ENCODE measurements at regions not wholly inside any gene's neighbourhood (a gene's known extent, or its start where the extent isn't known, plus 50 kb on each side); places are given as distances from the start of the nearest gene placed in this dataset.
"Not testable (repeated sequence)": the region's sequence is repeated elsewhere in the genome, so short reads cannot be mapped to it uniquely, and the experiment has no call there.

- H3K4me3 Mint-ChIP-seq; H3K9me3 Mint-ChIP-seq; H3K36me3 ChIP-seq (replicated peaks in 1 of 2; ENCODE audit: control insufficient read depth in 1 of 2, insufficient read depth in 2 of 2, low read length in 2 of 2); H3K9ac ChIP-seq (ENCODE audit: insufficient read depth, low read length, poor library complexity, severe bottlenecking); H3K27me3 ChIP-seq (ENCODE audit: control insufficient read depth in 2 of 2, insufficient read depth in 2 of 2, low read length in 2 of 2); intact Hi-C loops (cut with micrococcal nuclease); H3K27ac Mint-ChIP-seq; H4K20me1 ChIP-seq (ENCODE audit: insufficient read depth, low read length); DNase-seq; H2AFZ ChIP-seq (ENCODE audit: insufficient read depth, low read depth, low read length, poor library complexity, severe bottlenecking); H3K4me2 ChIP-seq (replicated peaks; ENCODE audit: extremely low read depth, low read length, poor library complexity, severe bottlenecking); H3K79me2 ChIP-seq (ENCODE audit: insufficient read depth, low read length); H3K4me1 ChIP-seq (ENCODE audit: control insufficient read depth in 1 of 2, insufficient read depth in 2 of 2, low read length in 2 of 2); H3K4me1 Mint-ChIP-seq; H3K36me3 Mint-ChIP-seq; H3K27me3 Mint-ChIP-seq (ENCODE audit: low read depth in 3 of 3); H3K27ac ChIP-seq (ENCODE audit: low read depth in 1 of 2, low read length in 2 of 2); H3K4me3 ChIP-seq (replicated peaks in 1 of 3; ENCODE audit: low read depth in 2 of 3, low read length in 3 of 3); H3K9me3 ChIP-seq (replicated peaks in 1 of 2; ENCODE audit: control insufficient read depth in 1 of 2, insufficient read depth in 1 of 2, low read length in 2 of 2): not testable (repeated sequence)
- 89% methylated on average over 3 of the region's 12 CpGs for WGBS (ENCODE audit: insufficient coverage)
These were observed 943.7 kb downstream of the SPATA31A6 start for GRCh38 chr9:43127026-43127775.

GRCh38 chr9:43127949-43128348 is 944.5 kb downstream of the SPATA31A6 start:
- H3K36me3 ChIP-seq (replicated peaks in 1 of 2; ENCODE audit: control insufficient read depth in 1 of 2, insufficient read depth in 2 of 2, low read length in 2 of 2); H3K27ac Mint-ChIP-seq; H3K4me2 ChIP-seq (replicated peaks; ENCODE audit: extremely low read depth, low read length, poor library complexity, severe bottlenecking); intact Hi-C loops (cut with micrococcal nuclease); H3K9me3 Mint-ChIP-seq; H3K27me3 ChIP-seq (ENCODE audit: control insufficient read depth in 2 of 2, insufficient read depth in 2 of 2, low read length in 2 of 2); H3K36me3 Mint-ChIP-seq; H3K27ac ChIP-seq (ENCODE audit: low read depth in 1 of 2, low read length in 2 of 2); H3K79me2 ChIP-seq (ENCODE audit: insufficient read depth, low read length); DNase-seq; H3K4me1 ChIP-seq (ENCODE audit: control insufficient read depth in 1 of 2, insufficient read depth in 2 of 2, low read length in 2 of 2); H3K27me3 Mint-ChIP-seq (ENCODE audit: low read depth in 3 of 3); H3K4me1 Mint-ChIP-seq; H2AFZ ChIP-seq (ENCODE audit: insufficient read depth, low read depth, low read length, poor library complexity, severe bottlenecking); H3K9ac ChIP-seq (ENCODE audit: insufficient read depth, low read length, poor library complexity, severe bottlenecking); H3K4me3 Mint-ChIP-seq; H3K9me3 ChIP-seq (replicated peaks in 1 of 2; ENCODE audit: control insufficient read depth in 1 of 2, insufficient read depth in 1 of 2, low read length in 2 of 2); H3K4me3 ChIP-seq (replicated peaks in 1 of 3; ENCODE audit: low read depth in 2 of 3, low read length in 3 of 3); H4K20me1 ChIP-seq (ENCODE audit: insufficient read depth, low read length): not testable (repeated sequence)
- WGBS (ENCODE audit: insufficient coverage) = no CpG with 5 or more reads among the region's 4 CpGs

- H3K27me3 ChIP-seq (ENCODE audit: control insufficient read depth in 2 of 2, insufficient read depth in 2 of 2, low read length in 2 of 2); H3K4me3 Mint-ChIP-seq; H4K20me1 ChIP-seq (ENCODE audit: insufficient read depth, low read length); H3K4me1 Mint-ChIP-seq; H3K27ac ChIP-seq (ENCODE audit: low read depth in 1 of 2, low read length in 2 of 2); H3K4me3 ChIP-seq (replicated peaks in 1 of 3; ENCODE audit: low read depth in 2 of 3, low read length in 3 of 3); H3K9me3 Mint-ChIP-seq; H3K27me3 Mint-ChIP-seq (ENCODE audit: low read depth in 3 of 3); H3K27ac Mint-ChIP-seq; DNase-seq; H3K9ac ChIP-seq (ENCODE audit: insufficient read depth, low read length, poor library complexity, severe bottlenecking); intact Hi-C loops (cut with micrococcal nuclease); H3K36me3 Mint-ChIP-seq; H3K36me3 ChIP-seq (replicated peaks in 1 of 2; ENCODE audit: control insufficient read depth in 1 of 2, insufficient read depth in 2 of 2, low read length in 2 of 2); H3K4me2 ChIP-seq (replicated peaks; ENCODE audit: extremely low read depth, low read length, poor library complexity, severe bottlenecking); H3K79me2 ChIP-seq (ENCODE audit: insufficient read depth, low read length); H3K9me3 ChIP-seq (replicated peaks in 1 of 2; ENCODE audit: control insufficient read depth in 1 of 2, insufficient read depth in 1 of 2, low read length in 2 of 2); H2AFZ ChIP-seq (ENCODE audit: insufficient read depth, low read depth, low read length, poor library complexity, severe bottlenecking); H3K4me1 ChIP-seq (ENCODE audit: control insufficient read depth in 1 of 2, insufficient read depth in 2 of 2, low read length in 2 of 2): not testable (repeated sequence)
- no CpG with 5 or more reads among the region's 2 CpGs for WGBS (ENCODE audit: insufficient coverage)
These were observed 947.3 kb downstream of the SPATA31A6 start for GRCh38 chr9:43130744-43131171.

- peaks cover 0 to 11% (median 0%) of the 10 kb centered on the region in 7 donors for H3K9me3 Mint-ChIP-seq
- H3K4me3 Mint-ChIP-seq; H3K27me3 ChIP-seq (ENCODE audit: control insufficient read depth in 2 of 2, insufficient read depth in 2 of 2, low read length in 2 of 2); H3K4me1 ChIP-seq (ENCODE audit: control insufficient read depth in 1 of 2, insufficient read depth in 2 of 2, low read length in 2 of 2); intact Hi-C loops (cut with micrococcal nuclease); H3K36me3 ChIP-seq (replicated peaks in 1 of 2; ENCODE audit: control insufficient read depth in 1 of 2, insufficient read depth in 2 of 2, low read length in 2 of 2); DNase-seq; H3K27ac Mint-ChIP-seq; H2AFZ ChIP-seq (ENCODE audit: insufficient read depth, low read depth, low read length, poor library complexity, severe bottlenecking); H3K4me3 ChIP-seq (replicated peaks in 1 of 3; ENCODE audit: low read depth in 2 of 3, low read length in 3 of 3); H3K79me2 ChIP-seq (ENCODE audit: insufficient read depth, low read length); H3K4me1 Mint-ChIP-seq; H4K20me1 ChIP-seq (ENCODE audit: insufficient read depth, low read length); H3K27me3 Mint-ChIP-seq (ENCODE audit: low read depth in 3 of 3); H3K4me2 ChIP-seq (replicated peaks; ENCODE audit: extremely low read depth, low read length, poor library complexity, severe bottlenecking); H3K36me3 Mint-ChIP-seq; H3K9me3 ChIP-seq (replicated peaks in 1 of 2; ENCODE audit: control insufficient read depth in 1 of 2, insufficient read depth in 1 of 2, low read length in 2 of 2); H3K9ac ChIP-seq (ENCODE audit: insufficient read depth, low read length, poor library complexity, severe bottlenecking); H3K27ac ChIP-seq (ENCODE audit: low read depth in 1 of 2, low read length in 2 of 2): not testable (repeated sequence)
- 0% methylated on average over 1 of the region's 4 CpGs for WGBS (ENCODE audit: insufficient coverage)
These were observed 952.0 kb downstream of the SPATA31A6 start for GRCh38 chr9:43135440-43135839.

Measured in CD14-positive monocyte (primary cell).